H1 (cell line): ENCODE measurements at regions not wholly inside any gene's neighbourhood (a gene's known extent, or its start where the extent isn't known, plus 50 kb on each side); places are given as distances from the start of the nearest gene placed in this dataset.

Experiments used
- CTCF ChIP-seq, 3 experiments: IDR thresholded peaks; 1 replicate in 2 of 3; 2 replicates in 1 of 3; pipeline versions ENCODE4 v1.5.1 to v1.6.1; 2011; ENCODE audit warnings: low read length in 3 of 3, mild to moderate bottlenecking in 3 of 3, inconsistent platforms in 2 of 3, low read depth in 1 of 3, moderate library complexity in 1 of 3; ENCODE audit not compliant: insufficient read depth in 1 of 3; ENCODE audit errors: control extremely low read depth in 1 of 3
- EP300 ChIP-seq, 2 experiments: IDR thresholded peaks; 1 replicate in 1 of 2; 2 replicates in 1 of 2; pipeline ENCODE4 v1.6.1; 2011 to 2012; ENCODE audit warnings: low read depth in 2 of 2, low read length in 2 of 2, mild to moderate bottlenecking in 2 of 2, borderline replicate concordance in 1 of 2, inconsistent platforms in 1 of 2, moderate library complexity in 1 of 2
- EZH2 ChIP-seq: fragments of 200-600 bp; sonication (generic); IDR thresholded peaks from 2 replicates; pipeline ENCODE4 v1.7.1; 2012; ENCODE audit warnings: low read depth, mild to moderate bottlenecking, moderate library complexity, low read length, inconsistent platforms; ENCODE audit not compliant: severe bottlenecking
- JUN ChIP-seq: IDR thresholded peaks from 2 replicates; pipeline ENCODE4 v1.6.1; 2011; ENCODE audit warnings: low read depth, mild to moderate bottlenecking, improper control_type of control experiment, low read length
- RAD21 ChIP-seq, 2 experiments: IDR thresholded peaks in 1 of 2; conservative IDR thresholded peaks in 1 of 2; 2 replicates each; pipeline ENCODE4 v1.6.1; 2011; ENCODE audit warnings: low read depth in 2 of 2, low read length in 2 of 2, improper control_type of control experiment in 1 of 2, inconsistent platforms in 1 of 2, mild to moderate bottlenecking in 1 of 2, moderate library complexity in 1 of 2
- SP2 ChIP-seq: IDR thresholded peaks from 2 replicates; pipeline ENCODE4 v1.6.1; 2012; ENCODE audit warnings: mild to moderate bottlenecking, low read length, inconsistent platforms
- TAF1 ChIP-seq: IDR thresholded peaks from 2 replicates; pipeline ENCODE4 v1.6.1; 2011; ENCODE audit warnings: mild to moderate bottlenecking, low read depth, low read length

- TF ChIP-seq CTCF (IDR thresholded peaks at IDR 0.05; ENCODE audit: control extremely low read depth in 1 of 3, insufficient read depth in 1 of 3, low read depth in 1 of 3, low read length in 3 of 3) (no peak), EP300 (IDR thresholded peaks at IDR 0.05; ENCODE audit: borderline replicate concordance in 1 of 2, low read depth in 2 of 2, low read length in 2 of 2) (no peak), RAD21 (IDR thresholded peaks at IDR 0.05 in 1 of 2, conservative IDR thresholded peaks at IDR 0.05 in 1 of 2; ENCODE audit: low read depth in 2 of 2, low read length in 2 of 2) (no peak), SP2 (no peak), EZH2 (no peak), TAF1 (no peak), JUN (no peak)
Measured at GRCh38 chr10:3530783-3531645, 254.0 kb downstream of the KLF6 start.
